Uterus (tissue), 3 donors: ENCODE measurements at regions not wholly inside any gene's neighbourhood (a gene's known extent, or its start where the extent isn't known, plus 50 kb on each side); places are given as distances from the start of the nearest gene placed in this dataset.

Experiments used
- DNase-seq, 2 donors: peaks; one replicate each; pipeline ENCODE4 v3.0.0-alpha.2; 2019 to 2020
- H3K27ac ChIP-seq, 2 donors: fragments of 200-600 bp; sonication (generic); 1 replicate in 1 of 2; 2 replicates in 1 of 2; pipeline ENCODE4 v1.5.1; 2016 to 2018
- H3K27me3 ChIP-seq, 2 donors: fragments of 200-600 bp; sonication (generic); one replicate each; pipeline ENCODE4 v1.5.1; 2018 to 2019; ENCODE audit warnings: control low read depth in 1 of 2
- H3K36me3 ChIP-seq, 2 donors: fragments of 200-600 bp; sonication (generic); one replicate each; pipeline ENCODE4 v1.5.1; 2019; ENCODE audit warnings: control low read depth in 1 of 2
- H3K4me1 ChIP-seq, 2 donors: fragments of 200-600 bp; sonication (generic); one replicate each; pipeline ENCODE4 v1.5.1; 2018 to 2019; ENCODE audit warnings: control low read depth in 1 of 2
- H3K4me3 ChIP-seq, 2 donors: fragments of 200-600 bp; sonication (generic); 1 replicate in 1 of 2; 2 replicates in 1 of 2; pipeline ENCODE4 v1.5.1; 2018 to 2019; ENCODE audit warnings: mild to moderate bottlenecking in 1 of 2
- H3K9me3 ChIP-seq, 2 donors: fragments of 200-600 bp; sonication (generic); one replicate each; pipeline ENCODE4 v1.5.1; 2019; ENCODE audit warnings: control low read depth in 1 of 2
- POLR2A ChIP-seq, 2 donors: fragments of 450-650 bp; IDR thresholded peaks; one replicate each; pipeline ENCODE4 v1.6.1; 2016; ENCODE audit warnings: antibody characterized with exemption in 2 of 2, mild to moderate bottlenecking in 1 of 2, moderate library complexity in 1 of 2
- intact Hi-C: fragments of 100-400 bp; cut with DNase I; formaldehyde crosslinking; loops from one replicate; pipeline ENCODE4 v1.15.1; 2023; ENCODE audit warnings: low total_unique reads
- TF ChIP-seq, protein P1 (sequence below), 4 experiments: fragments of 200-600 bp in 2 of 4; fragments of 450-650 bp in 2 of 4; sonication (generic) in 2 of 4; IDR thresholded peaks; one replicate each; pipeline ENCODE4 v1.5.1; 2016 to 2019; ENCODE audit warnings: antibody characterized with exemption in 4 of 4, mild to moderate bottlenecking in 2 of 4, moderate library complexity in 1 of 4
- donor health status: DM: yes; HTN: yes; CAD: no.

DNA sequence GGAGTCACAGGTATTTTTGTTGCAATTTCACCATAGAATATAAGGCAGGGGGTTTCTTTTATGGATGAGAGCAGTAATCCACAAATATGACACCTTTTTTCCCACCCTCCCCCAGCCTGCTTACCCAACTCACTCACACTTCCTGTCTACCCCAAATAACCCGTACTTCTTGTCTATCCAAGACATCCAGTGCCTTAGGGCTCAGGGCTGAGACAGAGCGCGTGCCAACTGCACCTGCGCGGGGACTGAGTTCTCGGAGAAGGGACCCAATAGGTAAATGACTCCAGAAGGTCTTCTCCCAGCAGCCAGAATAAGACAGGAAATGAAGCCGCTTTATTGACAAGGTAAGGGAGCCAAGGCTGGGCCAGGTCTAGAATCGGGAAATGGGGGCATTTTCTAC is 369.1 kb downstream of the SIPA1L2 start:
- H3K27ac ChIP-seq, result no peak overlapping the region
- TF ChIP-seq, protein P1, sequence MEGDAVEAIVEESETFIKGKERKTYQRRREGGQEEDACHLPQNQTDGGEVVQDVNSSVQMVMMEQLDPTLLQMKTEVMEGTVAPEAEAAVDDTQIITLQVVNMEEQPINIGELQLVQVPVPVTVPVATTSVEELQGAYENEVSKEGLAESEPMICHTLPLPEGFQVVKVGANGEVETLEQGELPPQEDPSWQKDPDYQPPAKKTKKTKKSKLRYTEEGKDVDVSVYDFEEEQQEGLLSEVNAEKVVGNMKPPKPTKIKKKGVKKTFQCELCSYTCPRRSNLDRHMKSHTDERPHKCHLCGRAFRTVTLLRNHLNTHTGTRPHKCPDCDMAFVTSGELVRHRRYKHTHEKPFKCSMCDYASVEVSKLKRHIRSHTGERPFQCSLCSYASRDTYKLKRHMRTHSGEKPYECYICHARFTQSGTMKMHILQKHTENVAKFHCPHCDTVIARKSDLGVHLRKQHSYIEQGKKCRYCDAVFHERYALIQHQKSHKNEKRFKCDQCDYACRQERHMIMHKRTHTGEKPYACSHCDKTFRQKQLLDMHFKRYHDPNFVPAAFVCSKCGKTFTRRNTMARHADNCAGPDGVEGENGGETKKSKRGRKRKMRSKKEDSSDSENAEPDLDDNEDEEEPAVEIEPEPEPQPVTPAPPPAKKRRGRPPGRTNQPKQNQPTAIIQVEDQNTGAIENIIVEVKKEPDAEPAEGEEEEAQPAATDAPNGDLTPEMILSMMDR (IDR thresholded peaks at IDR 0.05), result no peak
- no peak for TF ChIP-seq POLR2A (IDR thresholded peaks at IDR 0.05)
- no peaks in the 10 kb centered on the region for H3K9me3 ChIP-seq
- no peaks in the 10 kb centered on the region for H3K27me3 ChIP-seq
- no peaks in the 10 kb centered on the region for H3K4me1 ChIP-seq
- intact Hi-C loops, result no loop called here
- H3K4me3 ChIP-seq, result no peak overlapping the region
- no peak for DNase-seq
- H3K36me3 ChIP-seq, result no peaks in the 10 kb centered on the region

DNA sequence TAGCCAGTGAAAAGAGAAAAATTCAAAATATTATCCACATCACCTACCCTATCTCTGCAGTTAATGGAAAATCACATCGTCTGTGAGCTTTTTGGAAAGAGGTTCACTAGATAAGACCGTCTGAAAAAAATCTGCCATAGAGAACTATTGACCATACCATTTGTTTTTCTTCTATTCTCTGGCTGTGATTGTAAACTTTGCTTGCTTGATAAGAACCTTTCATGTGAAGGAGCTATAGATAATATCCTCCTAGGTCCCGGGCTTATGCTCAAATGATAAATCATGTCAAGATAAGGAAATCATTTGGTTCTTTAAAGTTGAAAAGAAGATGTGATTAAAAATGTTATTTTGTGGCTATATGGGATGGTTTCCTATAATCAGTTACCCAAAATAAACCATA is 369.9 kb downstream of the SIPA1L2 start:
- Histone ChIP-seq H3K36me3 (no peaks in the 10 kb centered on the region), H3K27ac (no peak overlapping the region), H3K4me1 (no peaks in the 10 kb centered on the region), H3K9me3 (no peaks in the 10 kb centered on the region), H3K27me3 (no peaks in the 10 kb centered on the region), H3K4me3 (no peak overlapping the region)
- intact Hi-C loops, result no loop called here
- no peak for TF ChIP-seq POLR2A (IDR thresholded peaks at IDR 0.05)
- TF ChIP-seq, protein P1 (IDR thresholded peaks at IDR 0.05), result no peak
- no peak for DNase-seq

DNA sequence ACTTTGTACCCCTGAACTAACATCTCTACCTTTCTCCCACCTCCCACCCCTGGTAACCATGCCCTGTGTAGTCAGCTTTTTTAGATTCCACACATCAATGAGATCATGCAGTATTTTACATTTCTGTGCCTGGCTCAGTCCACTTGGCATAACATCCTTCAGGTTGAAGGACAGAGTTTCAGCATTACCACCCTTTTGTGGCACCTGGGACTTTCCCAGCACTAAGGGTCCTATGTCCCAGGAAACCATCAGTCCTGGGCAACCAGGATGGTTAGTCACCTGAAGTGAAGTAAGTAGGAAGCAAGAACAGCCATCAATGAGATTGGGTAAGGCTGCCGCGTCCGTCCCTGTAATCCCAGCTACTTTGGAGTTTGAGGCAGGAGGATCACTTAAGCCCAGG is 370.6 kb downstream of the SIPA1L2 start:
- H3K27ac ChIP-seq, result no peak overlapping the region
- H3K27me3 ChIP-seq, result no peaks in the 10 kb centered on the region
- no peak overlapping the region for H3K4me3 ChIP-seq
- TF ChIP-seq POLR2A (IDR thresholded peaks at IDR 0.05), result no peak
- TF ChIP-seq, protein P1 (IDR thresholded peaks at IDR 0.05), result no peak
- no peaks in the 10 kb centered on the region for H3K36me3 ChIP-seq
- DNase-seq, result no peak
- H3K9me3 ChIP-seq, result no peaks in the 10 kb centered on the region
- intact Hi-C loops, result no loop called here
- H3K4me1 ChIP-seq, result no peaks in the 10 kb centered on the region

DNA sequence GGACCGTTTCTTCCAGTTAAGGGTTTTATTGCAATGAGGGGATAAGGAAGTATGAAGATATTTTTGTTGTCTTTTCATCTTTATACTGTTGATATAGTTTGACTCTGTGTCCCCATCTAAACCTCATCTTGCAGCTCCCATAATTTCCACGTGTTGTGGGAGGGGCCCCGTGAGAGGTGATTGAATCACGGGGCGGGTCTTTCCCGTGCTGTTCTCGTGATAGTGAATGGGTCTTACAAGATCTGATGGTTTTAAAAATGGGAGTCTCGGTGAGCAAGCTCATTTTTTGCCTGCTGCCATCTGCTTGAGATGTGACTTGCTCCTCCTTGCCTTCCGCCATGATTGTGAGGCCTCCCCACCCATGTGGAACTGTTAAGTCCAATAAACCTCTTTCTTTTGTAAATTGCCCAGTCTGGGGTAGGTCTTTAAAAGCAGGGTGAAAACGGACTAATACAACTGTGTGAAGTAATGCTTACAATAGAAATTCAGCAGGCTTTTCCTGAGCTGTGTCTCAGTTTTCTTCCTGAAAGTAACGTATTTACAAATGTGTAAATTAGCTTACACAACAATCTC is 377.3 kb downstream of the SIPA1L2 start:
- no peak overlapping the region for H3K27ac ChIP-seq
- no peaks in the 10 kb centered on the region for H3K27me3 ChIP-seq
- no peaks in the 10 kb centered on the region for H3K9me3 ChIP-seq
- no peak overlapping the region for H3K4me3 ChIP-seq
- DNase-seq, result no peak
- TF ChIP-seq, protein P1 (IDR thresholded peaks at IDR 0.05), result no peak
- TF ChIP-seq POLR2A (IDR thresholded peaks at IDR 0.05), result no peak
- intact Hi-C loops, result no loop called here
- no peaks in the 10 kb centered on the region for H3K36me3 ChIP-seq
- H3K4me1 ChIP-seq, result no peaks in the 10 kb centered on the region

DNA sequence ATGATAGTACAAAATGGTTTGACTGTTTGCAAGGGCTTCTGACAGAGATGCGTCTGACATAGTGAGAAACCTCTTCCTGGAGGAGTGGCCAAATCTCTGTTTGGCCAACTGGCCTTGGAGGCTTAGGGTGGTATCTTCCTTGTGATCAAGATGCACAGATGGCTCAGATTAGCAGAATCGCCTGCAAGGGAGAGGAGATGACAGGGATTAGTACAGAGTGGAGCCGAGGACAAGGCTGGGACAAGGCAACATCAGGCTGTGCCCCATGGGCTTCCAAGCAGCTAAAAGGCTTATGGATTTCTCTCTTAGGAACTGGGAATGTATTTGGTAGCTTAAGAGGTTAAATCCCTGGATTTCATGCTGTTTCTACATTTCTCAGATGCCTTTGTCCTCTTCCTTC is 379.1 kb downstream of the SIPA1L2 start:
- Histone ChIP-seq H3K27ac (no peak overlapping the region), H3K4me3 (no peak overlapping the region), H3K4me1 (no peaks in the 10 kb centered on the region), H3K36me3 (no peaks in the 10 kb centered on the region), H3K9me3 (no peaks in the 10 kb centered on the region), H3K27me3 (no peaks in the 10 kb centered on the region)
- intact Hi-C loops, result no loop called here
- DNase-seq, result no peak
- TF ChIP-seq POLR2A (IDR thresholded peaks at IDR 0.05), result no peak
- TF ChIP-seq, protein P1 (IDR thresholded peaks at IDR 0.05), result no peak
